WERI-Rb-1 (cell line): ENCODE measurements at regions not wholly inside any gene's neighbourhood (a gene's known extent, or its start where the extent isn't known, plus 50 kb on each side); places are given as distances from the start of the nearest gene placed in this dataset.

Source experiments
- DNase-seq: peaks from one replicate; pipeline ENCODE4 v3.0.0-alpha.2; 2020
- H3K27ac ChIP-seq: fragments of 250-450 bp; sonication (Bioruptor Pico); 2 replicates; pipeline ENCODE4 v1.5.1; 2020; ENCODE audit warnings: mild to moderate bottlenecking, moderate library complexity
- H3K27me3 ChIP-seq: fragments of 250-450 bp; sonication (Bioruptor Pico); 2 replicates; pipeline ENCODE4 v1.5.1; 2021; ENCODE audit warnings: mild to moderate bottlenecking, low read depth, moderate library complexity; ENCODE audit not compliant: insufficient read depth, severe bottlenecking
- H3K36me3 ChIP-seq: fragments of 250-450 bp; sonication (Bioruptor Pico); 2 replicates; pipeline ENCODE4 v1.5.1; 2020; ENCODE audit warnings: mild to moderate bottlenecking, moderate library complexity
- H3K4me3 ChIP-seq: 2 replicates; pipeline ENCODE4 v1.5.1; 2011; ENCODE audit warnings: low read depth, mild to moderate bottlenecking, control low read depth, low read length
- H3K9me3 ChIP-seq: fragments of 250-450 bp; sonication (Bioruptor Pico); 2 replicates; pipeline ENCODE4 v1.5.1; 2021; ENCODE audit warnings: mild to moderate bottlenecking, moderate library complexity; ENCODE audit not compliant: severe bottlenecking
- TF ChIP-seq, protein P1 (sequence below): IDR thresholded peaks from 2 replicates; pipeline ENCODE4 v1.5.1; 2011; ENCODE audit warnings: low read depth, mild to moderate bottlenecking, control low read depth, inconsistent platforms, low read length

DNA sequence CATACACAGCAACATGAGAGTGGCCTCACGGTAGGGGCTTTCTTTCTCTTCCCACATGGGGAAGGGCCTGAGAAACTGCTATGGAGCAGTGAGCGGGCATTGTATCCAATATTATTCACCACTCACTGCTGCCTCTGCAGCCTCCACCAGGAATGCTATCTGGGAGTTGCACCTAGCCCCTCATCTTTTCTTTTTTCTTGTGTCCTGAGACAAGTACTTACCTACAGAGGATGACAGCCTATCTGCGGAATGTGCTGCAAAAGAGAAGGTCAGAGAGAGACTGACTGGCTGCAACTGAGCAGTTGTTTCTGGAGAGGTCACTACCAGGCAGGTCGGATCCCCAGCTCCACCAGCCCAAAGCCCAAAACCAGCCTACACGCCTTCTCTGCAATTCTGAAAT, 52.1 kb upstream of the HTATIP2 start:
- H3K4me3 ChIP-seq: no peak overlapping the region
- H3K27ac ChIP-seq: no peak overlapping the region
- TF ChIP-seq, protein P1, sequence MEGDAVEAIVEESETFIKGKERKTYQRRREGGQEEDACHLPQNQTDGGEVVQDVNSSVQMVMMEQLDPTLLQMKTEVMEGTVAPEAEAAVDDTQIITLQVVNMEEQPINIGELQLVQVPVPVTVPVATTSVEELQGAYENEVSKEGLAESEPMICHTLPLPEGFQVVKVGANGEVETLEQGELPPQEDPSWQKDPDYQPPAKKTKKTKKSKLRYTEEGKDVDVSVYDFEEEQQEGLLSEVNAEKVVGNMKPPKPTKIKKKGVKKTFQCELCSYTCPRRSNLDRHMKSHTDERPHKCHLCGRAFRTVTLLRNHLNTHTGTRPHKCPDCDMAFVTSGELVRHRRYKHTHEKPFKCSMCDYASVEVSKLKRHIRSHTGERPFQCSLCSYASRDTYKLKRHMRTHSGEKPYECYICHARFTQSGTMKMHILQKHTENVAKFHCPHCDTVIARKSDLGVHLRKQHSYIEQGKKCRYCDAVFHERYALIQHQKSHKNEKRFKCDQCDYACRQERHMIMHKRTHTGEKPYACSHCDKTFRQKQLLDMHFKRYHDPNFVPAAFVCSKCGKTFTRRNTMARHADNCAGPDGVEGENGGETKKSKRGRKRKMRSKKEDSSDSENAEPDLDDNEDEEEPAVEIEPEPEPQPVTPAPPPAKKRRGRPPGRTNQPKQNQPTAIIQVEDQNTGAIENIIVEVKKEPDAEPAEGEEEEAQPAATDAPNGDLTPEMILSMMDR: no peak

DNA sequence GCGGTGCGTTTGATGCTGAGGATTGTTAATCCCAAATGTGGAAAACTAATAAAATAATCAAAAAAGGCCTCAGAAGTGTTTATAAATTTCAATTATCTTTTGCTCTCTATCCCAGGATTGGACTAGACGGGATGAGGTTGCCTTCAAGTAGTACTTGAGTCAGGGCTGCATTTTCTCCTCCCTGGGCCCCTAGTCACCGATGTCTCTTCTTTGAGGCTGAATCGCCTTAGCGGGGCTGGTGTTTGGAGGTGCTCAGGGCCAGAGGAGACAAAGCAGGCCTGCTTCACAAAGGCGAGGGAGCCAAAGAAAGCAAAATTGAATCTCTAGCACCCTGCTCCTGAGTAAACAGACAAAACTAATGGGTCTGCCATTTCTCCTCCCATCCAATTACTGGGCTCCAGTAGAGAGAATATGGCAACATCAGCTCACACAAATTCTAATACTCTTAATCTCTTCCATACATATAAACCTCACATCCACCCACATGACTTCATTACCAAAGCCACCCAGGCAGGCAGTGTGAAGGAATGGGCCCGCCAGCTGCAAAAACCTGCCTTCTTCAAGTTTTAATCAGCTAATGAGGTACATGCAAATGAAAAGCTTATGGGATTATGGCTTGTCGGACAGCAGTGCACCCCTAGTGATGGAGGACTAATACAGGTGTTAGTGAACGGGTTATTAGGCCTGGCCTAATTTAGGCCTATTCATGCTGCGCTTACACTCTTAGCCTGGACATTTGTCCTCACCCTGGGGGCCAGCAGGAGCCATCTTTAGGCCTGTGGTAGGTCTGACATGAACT, 52.7 kb upstream of the HTATIP2 start:
- Histone ChIP-seq H3K9me3 (no peaks in the 10 kb centered on the region), H3K4me3 (no peak overlapping the region), H3K27me3 (no peaks in the 10 kb centered on the region), H3K36me3 (no peaks in the 10 kb centered on the region), H3K27ac (no peak overlapping the region)
- TF ChIP-seq, protein P1: no peak
- peak; percentile 80 for DNase-seq

More for the DNA sequence above, 52.1 kb upstream of the HTATIP2 start:
- Histone ChIP-seq H3K36me3 (no peaks in the 10 kb centered on the region), H3K9me3 (no peaks in the 10 kb centered on the region), H3K27me3 (no peaks in the 10 kb centered on the region)
- DNase-seq: no peak

DNA sequence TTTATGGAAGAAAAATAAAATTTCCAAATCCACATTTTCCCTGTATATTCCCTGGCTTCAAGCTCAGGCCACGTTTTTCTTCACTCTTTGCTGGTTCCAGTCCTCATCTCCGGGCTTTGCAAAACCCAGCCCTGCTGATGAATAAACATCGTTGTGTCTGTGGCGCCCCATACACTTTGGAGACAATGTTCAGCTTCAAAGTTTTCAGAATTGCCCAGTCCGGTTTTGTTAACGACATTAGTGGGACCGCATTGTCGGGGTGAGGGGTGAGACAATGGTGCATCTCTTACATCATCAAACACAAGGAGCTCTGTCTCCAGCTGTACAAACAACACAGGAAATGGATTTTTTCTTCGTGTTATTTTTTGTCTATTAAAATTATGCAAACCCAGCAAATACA, 53.4 kb upstream of the HTATIP2 start:
- Histone ChIP-seq H3K27me3 (no peaks in the 10 kb centered on the region), H3K4me3 (no peak overlapping the region)
- DNase-seq: no peak

DNA sequence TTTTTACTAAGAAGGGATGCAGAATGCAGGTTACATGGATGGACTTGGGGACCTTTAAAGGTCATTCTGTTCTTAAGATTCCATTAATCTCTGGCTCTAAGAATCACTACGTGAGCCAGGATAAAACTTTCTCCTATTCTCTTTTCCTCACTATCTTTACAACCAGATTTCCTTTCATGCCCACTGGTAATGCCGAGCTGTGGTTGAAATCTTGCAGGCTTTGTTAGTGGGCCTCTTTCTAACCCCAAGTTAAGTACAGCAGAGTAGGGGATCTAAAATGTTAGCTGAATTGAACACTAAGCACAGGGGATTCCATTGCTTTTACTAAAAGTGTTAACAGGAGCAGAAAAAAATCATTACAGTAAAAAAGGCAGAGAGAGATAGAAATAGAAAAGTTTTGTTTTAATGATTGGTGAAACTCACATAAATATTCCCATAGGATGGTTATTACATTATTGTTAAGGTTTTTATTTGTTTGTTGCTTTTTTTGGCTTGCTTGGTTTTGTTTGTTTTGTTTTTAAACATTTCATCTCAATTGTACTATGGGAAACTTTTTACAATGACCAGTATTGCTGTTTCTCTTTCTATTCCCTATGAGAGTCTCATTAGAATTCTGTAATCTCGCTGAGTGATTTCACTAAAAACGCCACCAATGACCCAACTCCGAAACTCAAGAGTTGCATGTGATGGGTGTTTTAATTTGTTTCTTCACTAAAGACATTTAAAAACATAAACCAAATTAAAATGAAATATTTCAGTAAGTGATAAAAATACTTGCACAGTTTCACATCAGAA, 54.1 kb upstream of the HTATIP2 start:
- Histone ChIP-seq H3K9me3 (no peaks in the 10 kb centered on the region), H3K27ac (no peak overlapping the region), H3K27me3 (no peaks in the 10 kb centered on the region), H3K4me3 (no peak overlapping the region), H3K36me3 (no peaks in the 10 kb centered on the region)
- TF ChIP-seq, protein P1: no peak
- no peak for DNase-seq

More for the DNA sequence above, 53.4 kb upstream of the HTATIP2 start:
- no peaks in the 10 kb centered on the region for H3K9me3 ChIP-seq
- TF ChIP-seq, protein P1: no peak
- no peaks in the 10 kb centered on the region for H3K36me3 ChIP-seq
- H3K27ac ChIP-seq: no peak overlapping the region

DNA sequence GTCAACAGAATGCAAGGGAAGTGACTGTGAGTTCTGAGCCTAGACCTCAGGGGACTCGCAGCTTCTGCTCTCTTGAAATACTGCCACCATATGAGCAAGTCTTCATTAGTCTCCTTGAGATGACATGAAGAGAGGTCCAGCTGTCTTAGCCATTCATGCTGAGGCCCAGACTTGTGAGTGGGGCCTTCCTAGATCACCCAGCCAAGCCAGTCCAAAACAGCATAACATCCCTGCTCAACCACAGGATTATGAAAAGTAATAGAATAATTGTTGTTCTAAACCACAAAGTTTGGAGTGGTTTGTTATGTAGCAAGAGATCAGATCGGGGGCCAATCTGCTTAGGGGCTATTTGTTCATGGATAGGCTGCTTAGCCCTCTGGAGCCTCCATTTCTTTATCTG, 54.9 kb upstream of the HTATIP2 start:
- H3K36me3 ChIP-seq: no peaks in the 10 kb centered on the region
- TF ChIP-seq, protein P1: no peak
- no peaks in the 10 kb centered on the region for H3K9me3 ChIP-seq
- H3K27me3 ChIP-seq: no peaks in the 10 kb centered on the region
- no peak overlapping the region for H3K4me3 ChIP-seq
- no peak for DNase-seq
- H3K27ac ChIP-seq: no peak overlapping the region
